ENCODE measurements at regions not wholly inside any gene's neighbourhood (a gene's known extent, or its start where the extent isn't known, plus 50 kb on each side); places are given as distances from the start of the nearest gene placed in this dataset.

DNA sequence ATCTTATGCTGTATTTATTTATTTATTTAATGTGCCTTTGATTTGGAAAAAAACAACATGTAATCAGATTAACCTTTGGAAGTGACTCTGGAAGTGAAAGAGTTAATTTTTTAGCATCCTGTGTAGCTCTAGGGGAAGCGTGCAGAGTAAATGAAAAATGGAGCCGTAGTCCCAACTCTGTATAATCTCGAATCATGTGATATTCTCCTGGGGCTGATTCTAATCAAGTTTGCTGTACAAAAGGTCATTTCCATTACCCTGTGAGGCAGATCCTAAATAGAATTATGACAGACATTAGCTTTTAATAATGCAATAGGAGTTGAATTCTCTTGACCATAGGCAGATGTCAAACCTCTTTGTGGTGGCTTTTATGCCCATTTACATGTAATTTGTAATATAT is 238.6 kb upstream of the CSNK1A1L start:
- ChIA-PET POLR2A (interaction anchor here (1.2 kb wide), 1 partner anchor 17 kb away, joined by 3 read pairs; no protein-coding TSS in a partner anchor), CTCF (no interaction called here)
- Mint-ChIP-seq H3K4me3 (ENCODE audit: unreplicated experiment) (no peak overlapping the region), H3K9me3 (ENCODE audit: unreplicated experiment) (no peaks in the 10 kb centered on the region), H3K36me3 (ENCODE audit: insufficient read depth, unreplicated experiment) (no peaks in the 10 kb centered on the region), H3K27ac (ENCODE audit: low read depth, unreplicated experiment) (no peak overlapping the region), H3K27me3 (ENCODE audit: insufficient read depth, unreplicated experiment) (no peaks in the 10 kb centered on the region), H3K4me1 (ENCODE audit: insufficient read depth, unreplicated experiment) (no peaks in the 10 kb centered on the region)
- intact Hi-C loops (cut with micrococcal nuclease) = no loop called here
- TF ChIP-seq, protein P1, sequence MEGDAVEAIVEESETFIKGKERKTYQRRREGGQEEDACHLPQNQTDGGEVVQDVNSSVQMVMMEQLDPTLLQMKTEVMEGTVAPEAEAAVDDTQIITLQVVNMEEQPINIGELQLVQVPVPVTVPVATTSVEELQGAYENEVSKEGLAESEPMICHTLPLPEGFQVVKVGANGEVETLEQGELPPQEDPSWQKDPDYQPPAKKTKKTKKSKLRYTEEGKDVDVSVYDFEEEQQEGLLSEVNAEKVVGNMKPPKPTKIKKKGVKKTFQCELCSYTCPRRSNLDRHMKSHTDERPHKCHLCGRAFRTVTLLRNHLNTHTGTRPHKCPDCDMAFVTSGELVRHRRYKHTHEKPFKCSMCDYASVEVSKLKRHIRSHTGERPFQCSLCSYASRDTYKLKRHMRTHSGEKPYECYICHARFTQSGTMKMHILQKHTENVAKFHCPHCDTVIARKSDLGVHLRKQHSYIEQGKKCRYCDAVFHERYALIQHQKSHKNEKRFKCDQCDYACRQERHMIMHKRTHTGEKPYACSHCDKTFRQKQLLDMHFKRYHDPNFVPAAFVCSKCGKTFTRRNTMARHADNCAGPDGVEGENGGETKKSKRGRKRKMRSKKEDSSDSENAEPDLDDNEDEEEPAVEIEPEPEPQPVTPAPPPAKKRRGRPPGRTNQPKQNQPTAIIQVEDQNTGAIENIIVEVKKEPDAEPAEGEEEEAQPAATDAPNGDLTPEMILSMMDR (IDR thresholded peaks at IDR 0.05; ENCODE audit: unreplicated experiment) = no peak
- no peak for DNase-seq (ENCODE audit: unreplicated experiment)
- BruUV-seq (replicated peaks) = no TSS peak

DNA sequence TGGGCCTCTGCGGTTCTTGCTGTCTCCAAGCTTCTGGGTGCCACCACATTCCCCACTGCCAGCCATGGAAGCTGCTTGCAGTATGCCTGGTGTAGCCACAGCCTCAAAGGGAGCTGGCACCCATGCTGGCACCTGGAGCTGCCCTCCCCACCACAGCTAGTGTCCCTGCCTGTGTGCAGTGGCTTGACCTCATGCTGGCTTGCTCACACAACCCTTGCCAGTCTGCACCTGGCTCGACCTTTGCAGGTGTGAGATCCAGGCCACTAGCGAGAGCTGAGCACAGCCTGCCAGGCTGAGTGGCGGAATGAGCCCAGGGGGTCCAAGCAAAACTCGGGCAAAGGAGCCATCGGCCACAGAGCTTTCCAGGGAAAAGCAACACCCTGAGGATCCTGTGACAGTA is 236.7 kb upstream of the CSNK1A1L start:
- H3K27me3 Mint-ChIP-seq (ENCODE audit: insufficient read depth, unreplicated experiment) = no peaks in the 10 kb centered on the region
- H3K36me3 Mint-ChIP-seq (ENCODE audit: insufficient read depth, unreplicated experiment) = no peaks in the 10 kb centered on the region
- no peak overlapping the region for H3K4me3 Mint-ChIP-seq (ENCODE audit: unreplicated experiment)
- H3K4me1 Mint-ChIP-seq (ENCODE audit: insufficient read depth, unreplicated experiment) = no peaks in the 10 kb centered on the region
- no TSS peak for BruUV-seq (replicated peaks)
- ChIA-PET POLR2A (interaction anchor here (0.9 kb wide), 1 partner anchor 10 kb away, joined by 3 read pairs; no protein-coding TSS in a partner anchor), CTCF (interaction anchor here (0.6 to 1.4 kb wide), 2 partner anchors 37 to 366 kb away, joined by 3 to 4 read pairs; no protein-coding TSS in a partner anchor)
- intact Hi-C loops (cut with micrococcal nuclease) = no loop called here
- TF ChIP-seq, protein P1 (IDR thresholded peaks at IDR 0.05; ENCODE audit: unreplicated experiment) = no peak
- no peaks in the 10 kb centered on the region for H3K9me3 Mint-ChIP-seq (ENCODE audit: unreplicated experiment)
- H3K27ac Mint-ChIP-seq (ENCODE audit: low read depth, unreplicated experiment) = no peak overlapping the region
- DNase-seq (ENCODE audit: unreplicated experiment) = no peak

DNA sequence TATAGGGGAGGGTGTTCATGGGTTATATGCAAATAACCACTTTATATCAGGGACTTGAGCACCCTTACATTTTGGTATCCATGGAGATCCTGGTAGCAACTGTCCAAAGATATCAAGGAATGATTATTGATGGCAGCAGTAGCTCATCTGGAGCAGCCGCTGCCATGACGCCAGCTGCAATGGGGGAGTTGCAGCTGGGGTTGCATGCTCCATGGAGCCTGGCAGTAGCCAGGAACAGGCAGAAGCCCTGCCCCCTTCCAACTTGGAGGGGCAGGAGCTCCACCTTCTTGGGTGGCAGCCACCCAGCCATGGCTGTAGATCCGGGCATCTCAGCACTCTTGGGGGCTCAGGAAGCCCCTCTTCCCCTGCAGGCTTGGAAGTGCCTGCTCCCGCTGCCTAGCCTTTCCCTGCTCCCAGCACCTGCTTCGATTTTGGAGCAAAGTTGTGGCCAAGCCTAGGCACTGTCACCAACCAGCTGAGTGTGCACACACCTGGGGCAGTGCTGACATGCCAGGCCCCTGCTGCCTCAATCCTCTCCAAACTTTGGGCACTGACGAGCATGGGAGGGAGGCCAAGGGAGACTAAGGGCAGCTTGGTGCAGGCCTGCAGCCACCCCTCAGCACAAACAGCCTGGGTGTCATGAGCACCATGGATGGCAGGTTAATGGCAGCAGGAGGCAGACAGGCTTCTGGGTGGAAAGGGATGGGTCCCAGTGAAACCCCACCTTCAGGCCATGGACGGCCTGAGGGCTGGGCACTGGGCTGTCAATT is 235.6 kb upstream of the CSNK1A1L start:
- CTCF ChIA-PET = interaction anchor here (1.4 kb wide), 1 partner anchor 36 kb away, joined by 4 read pairs; no protein-coding TSS in a partner anchor
- BruUV-seq (replicated peaks) = no TSS peak
- Mint-ChIP-seq H3K9me3 (ENCODE audit: unreplicated experiment) (no peaks in the 10 kb centered on the region), H3K4me3 (ENCODE audit: unreplicated experiment) (no peak overlapping the region), H3K27me3 (ENCODE audit: insufficient read depth, unreplicated experiment) (no peaks in the 10 kb centered on the region), H3K27ac (ENCODE audit: low read depth, unreplicated experiment) (no peak overlapping the region), H3K4me1 (ENCODE audit: insufficient read depth, unreplicated experiment) (no peaks in the 10 kb centered on the region), H3K36me3 (ENCODE audit: insufficient read depth, unreplicated experiment) (no peaks in the 10 kb centered on the region)
- DNase-seq (ENCODE audit: unreplicated experiment) = no peak
- POLR2A ChIA-PET = interaction anchor here (0.9 kb wide), 1 partner anchor 20 kb away, joined by 3 read pairs; no protein-coding TSS in a partner anchor
- intact Hi-C loops (cut with micrococcal nuclease) = no loop called here
- TF ChIP-seq, protein P1 (IDR thresholded peaks at IDR 0.05; ENCODE audit: unreplicated experiment) = no peak

DNA sequence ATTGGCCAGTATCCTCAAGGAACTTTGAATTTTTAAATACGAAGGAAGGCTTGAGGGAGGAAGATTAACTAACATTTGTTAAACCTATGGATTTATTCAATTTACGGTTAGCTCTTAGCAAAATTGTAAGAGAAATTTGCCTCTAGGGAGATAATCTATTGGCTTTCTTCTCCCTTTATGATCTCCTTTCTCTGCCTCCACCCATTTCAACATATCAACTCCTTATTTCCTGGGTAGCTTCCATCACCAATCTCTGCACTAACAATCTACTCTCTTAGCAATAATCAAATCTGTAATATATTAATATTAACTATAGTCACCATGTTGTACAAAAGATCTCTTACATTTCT is 233.9 kb upstream of the CSNK1A1L start:
- Mint-ChIP-seq H3K27me3 (ENCODE audit: insufficient read depth, unreplicated experiment) (no peaks in the 10 kb centered on the region), H3K4me3 (ENCODE audit: unreplicated experiment) (no peak overlapping the region), H3K27ac (ENCODE audit: low read depth, unreplicated experiment) (no peak overlapping the region), H3K4me1 (ENCODE audit: insufficient read depth, unreplicated experiment) (no peaks in the 10 kb centered on the region), H3K36me3 (ENCODE audit: insufficient read depth, unreplicated experiment) (no peaks in the 10 kb centered on the region), H3K9me3 (ENCODE audit: unreplicated experiment) (no peaks in the 10 kb centered on the region)
- BruUV-seq (replicated peaks) = no TSS peak
- TF ChIP-seq, protein P1 (IDR thresholded peaks at IDR 0.05; ENCODE audit: unreplicated experiment) = no peak
- ChIA-PET CTCF (no interaction called here), POLR2A (no interaction called here)
- intact Hi-C loops (cut with micrococcal nuclease) = no loop called here
- no peak for DNase-seq (ENCODE audit: unreplicated experiment)

Data from MCF 10A (cell line).